Putamen (tissue), 1 donor: ENCODE measurements at regions not wholly inside any gene's neighbourhood (a gene's known extent, or its start where the extent isn't known, plus 50 kb on each side); places are given as distances from the start of the nearest gene placed in this dataset.

ENCODE experiments used
- DNase-seq: peaks from one replicate; pipeline ENCODE4 v3.0.0-alpha.2; 2016; ENCODE audit warnings: low spot score

GRCh38 chr12:65517656-65518210 lies 239.2 kb downstream of the MSRB3 start:
- no peak for DNase-seq

- DNase-seq, result no peak
Observed at GRCh38 chr12:65518771-65519170, 240.3 kb downstream of the MSRB3 start.

GRCh38 chr12:65520658-65521057 lies 242.2 kb downstream of the MSRB3 start:
- no peak for DNase-seq

GRCh38 chr12:65522956-65523860 lies 244.7 kb downstream of the MSRB3 start:
- no peak for DNase-seq

GRCh38 chr12:65524666-65525065 lies 246.2 kb downstream of the MSRB3 start:
- no peak for DNase-seq

- no peak for DNase-seq
Observed at GRCh38 chr12:65525491-65526141, 247.1 kb downstream of the MSRB3 start.

GRCh38 chr12:65526311-65526710 lies 247.8 kb downstream of the MSRB3 start:
- no peak for DNase-seq

GRCh38 chr12:65528127-65528526 lies 249.6 kb downstream of the MSRB3 start:
- no peak for DNase-seq

GRCh38 chr12:65529106-65529505 lies 250.6 kb downstream of the MSRB3 start:
- no peak for DNase-seq

- DNase-seq, result no peak
Observed at GRCh38 chr12:65529771-65530435, 251.4 kb downstream of the MSRB3 start.

- DNase-seq, result no peak
Observed at GRCh38 chr12:65532162-65532561, 253.7 kb downstream of the MSRB3 start.

GRCh38 chr12:65532764-65533163 lies 254.3 kb downstream of the MSRB3 start:
- no peak for DNase-seq

GRCh38 chr12:65533177-65533883 lies 254.8 kb downstream of the MSRB3 start:
- DNase-seq, result no peak

- DNase-seq, result no peak
Observed at GRCh38 chr12:65534238-65534841, 255.9 kb downstream of the MSRB3 start.

GRCh38 chr12:65535946-65536345 lies 257.5 kb downstream of the MSRB3 start:
- DNase-seq, result no peak

- DNase-seq, result no peak
Observed at GRCh38 chr12:65536351-65536750, 257.9 kb downstream of the MSRB3 start.

GRCh38 chr12:65536876-65537681 lies 258.6 kb downstream of the MSRB3 start:
- DNase-seq, result no peak

- DNase-seq, result no peak
Observed at GRCh38 chr12:65537978-65538377, 259.5 kb downstream of the MSRB3 start.

- no peak for DNase-seq
Observed at GRCh38 chr12:65539023-65539422, 260.5 kb downstream of the MSRB3 start.

GRCh38 chr12:65540140-65540539 lies 261.7 kb downstream of the MSRB3 start:
- DNase-seq, result no peak

- DNase-seq, result no peak
Observed at GRCh38 chr12:65546528-65546927, 268.0 kb downstream of the MSRB3 start.
